ENCODE measurements at regions not wholly inside any gene's neighbourhood (a gene's known extent, or its start where the extent isn't known, plus 50 kb on each side); places are given as distances from the start of the nearest gene placed in this dataset.

DNA sequence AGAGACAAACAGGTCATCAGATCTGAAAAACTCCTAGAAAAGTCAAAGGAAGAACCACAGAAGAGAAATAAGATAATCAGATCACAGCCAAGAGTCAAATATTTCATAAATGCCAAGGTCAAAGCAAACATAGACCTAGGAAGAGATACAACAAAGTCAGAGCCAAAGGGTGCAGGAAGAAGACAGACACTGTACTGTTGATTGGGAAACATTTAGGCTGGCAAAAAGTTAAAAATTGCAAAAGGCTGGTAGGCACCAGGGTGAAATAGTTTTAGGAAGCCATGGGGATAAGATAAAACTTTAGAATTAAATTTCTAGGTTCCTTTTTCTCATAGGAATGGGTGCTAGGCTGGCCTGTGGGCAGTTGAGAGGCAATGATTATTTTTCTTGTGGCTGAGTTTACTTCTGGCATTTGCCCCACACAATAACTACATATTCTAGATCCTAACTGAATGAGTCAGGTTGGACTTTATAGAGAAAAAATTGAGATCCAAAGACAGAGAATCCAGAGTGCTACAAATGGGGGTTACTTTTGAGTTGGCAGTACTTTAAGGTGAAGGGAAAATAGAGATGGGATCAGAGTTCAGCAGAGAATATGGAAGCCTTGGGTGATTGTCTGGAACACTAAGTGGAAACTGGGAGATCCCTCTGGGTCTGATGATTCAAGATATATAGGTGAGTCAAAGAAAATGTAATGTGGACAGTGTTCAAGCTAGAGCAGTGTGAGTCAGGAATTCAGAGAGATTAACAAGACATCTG is 215.5 kb downstream of the C12orf50 start:
- H3K9me3 ChIP-seq (ENCODE audit: control insufficient read depth, insufficient read depth, low read depth, low read length): no peaks in the 10 kb centered on the region
- no peaks in the 10 kb centered on the region for H3K4me1 ChIP-seq (ENCODE audit: control insufficient read depth, insufficient read depth, low read length)
- POLR2A ChIA-PET: no interaction called here
- no peaks in the 10 kb centered on the region for H3K36me3 ChIP-seq (ENCODE audit: control insufficient read depth in 2 of 2, insufficient read depth in 1 of 2, low read length in 2 of 2)
- TF ChIP-seq ZNF660 (tag by site-specific recombination; IDR thresholded peaks at IDR 0.05) (no peak), GFI1B (tag by site-specific recombination; IDR thresholded peaks at IDR 0.05) (no peak)
- CTCF ChIA-PET: no interaction called here
- H3K4me3 ChIP-seq (ENCODE audit: low read depth, low read length): no peak overlapping the region
- no peak overlapping the region for H3K27ac ChIP-seq (ENCODE audit: extremely low read depth, low read depth, low read length)

DNA sequence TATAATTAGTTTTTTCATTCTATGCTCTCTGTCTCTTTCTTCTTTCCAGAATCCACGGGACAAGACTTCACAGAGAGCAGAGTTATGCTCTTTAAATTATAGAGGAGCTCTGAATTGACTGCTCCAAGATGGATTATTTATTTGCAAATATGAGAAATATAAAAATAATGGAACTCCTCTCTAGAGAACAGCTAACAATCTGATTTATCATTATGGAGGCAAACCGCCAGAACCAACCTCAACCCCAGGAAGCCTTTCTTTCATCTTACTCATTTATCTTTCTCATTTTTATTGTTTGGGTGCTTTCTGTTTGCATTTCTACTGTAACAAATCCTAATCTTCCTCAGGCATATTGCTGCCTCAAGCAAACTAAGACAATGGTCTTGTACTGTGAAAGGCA is 216.5 kb downstream of the C12orf50 start:
- H3K4me3 ChIP-seq (ENCODE audit: low read depth, low read length): no peak overlapping the region
- no peak overlapping the region for H3K27ac ChIP-seq (ENCODE audit: extremely low read depth, low read depth, low read length)
- no peaks in the 10 kb centered on the region for H3K36me3 ChIP-seq (ENCODE audit: control insufficient read depth in 2 of 2, insufficient read depth in 1 of 2, low read length in 2 of 2)
- H3K4me1 ChIP-seq (ENCODE audit: control insufficient read depth, insufficient read depth, low read length): no peaks in the 10 kb centered on the region
- POLR2A ChIA-PET: no interaction called here
- CTCF ChIA-PET: no interaction called here
- H3K9me3 ChIP-seq (ENCODE audit: control insufficient read depth, insufficient read depth, low read depth, low read length): no peaks in the 10 kb centered on the region
- TF ChIP-seq ZNF555 (tag by site-specific recombination; conservative IDR thresholded peaks at IDR 0.05) (no peak), ZNF629 (tag by site-specific recombination; IDR thresholded peaks at IDR 0.05) (no peak), ZIC2 (tag by site-specific recombination; IDR thresholded peaks at IDR 0.05) (no peak), ZNF223 (tag by site-specific recombination; IDR thresholded peaks at IDR 0.05) (no peak), ZNF169 (tag by site-specific recombination; IDR thresholded peaks at IDR 0.05) (no peak), TRIM28 (IDR thresholded peaks at IDR 0.05; ENCODE audit: borderline replicate concordance, low read length) (no peak)

DNA sequence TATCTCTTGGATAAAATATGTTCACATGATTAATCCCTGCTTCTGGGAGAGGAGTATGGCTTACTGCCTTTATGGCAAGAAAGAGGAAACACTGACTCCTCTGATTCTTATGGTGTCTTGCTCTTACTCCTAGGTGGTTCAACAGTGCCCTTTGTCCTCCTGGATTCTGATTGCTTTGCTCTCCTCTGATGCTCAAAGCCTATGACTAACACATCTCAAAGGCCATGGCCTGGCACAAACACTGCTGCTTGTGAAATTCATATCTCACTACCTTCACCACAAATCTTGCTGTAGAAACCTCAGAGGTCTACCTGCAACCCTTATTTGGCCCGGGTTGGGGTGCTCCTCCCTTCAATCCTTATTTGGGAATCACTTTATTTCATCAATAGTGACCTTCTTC is 217.2 kb downstream of the C12orf50 start:
- Histone ChIP-seq H3K36me3 (ENCODE audit: control insufficient read depth in 2 of 2, insufficient read depth in 1 of 2, low read length in 2 of 2) (no peaks in the 10 kb centered on the region), H3K4me1 (ENCODE audit: control insufficient read depth, insufficient read depth, low read length) (no peaks in the 10 kb centered on the region), H3K9me3 (ENCODE audit: control insufficient read depth, insufficient read depth, low read depth, low read length) (no peaks in the 10 kb centered on the region), H3K4me3 (ENCODE audit: low read depth, low read length) (no peak overlapping the region), H3K27ac (ENCODE audit: extremely low read depth, low read depth, low read length) (no peak overlapping the region)
- ChIA-PET CTCF (no interaction called here), POLR2A (no interaction called here)
- TF ChIP-seq MZF1 (tag by site-specific recombination; IDR thresholded peaks at IDR 0.05; ENCODE audit: borderline replicate concordance) (no peak), ZNF548 (tag by site-specific recombination; IDR thresholded peaks at IDR 0.05) (no peak), ZFP3 (tag by site-specific recombination; IDR thresholded peaks at IDR 0.05; ENCODE audit: low read depth) (no peak), ZNF48 (tag by site-specific recombination; IDR thresholded peaks at IDR 0.05) (no peak), REPIN1 (tag by site-specific recombination; IDR thresholded peaks at IDR 0.05; ENCODE audit: low read depth) (no peak), GLIS2 (tag by site-specific recombination; IDR thresholded peaks at IDR 0.05) (no peak), KLF7 (tag by site-specific recombination; IDR thresholded peaks at IDR 0.05; ENCODE audit: borderline replicate concordance) (no peak), SCRT2 (tag by site-specific recombination; IDR thresholded peaks at IDR 0.05) (no peak)
- TF ChIP-seq, protein P1, sequence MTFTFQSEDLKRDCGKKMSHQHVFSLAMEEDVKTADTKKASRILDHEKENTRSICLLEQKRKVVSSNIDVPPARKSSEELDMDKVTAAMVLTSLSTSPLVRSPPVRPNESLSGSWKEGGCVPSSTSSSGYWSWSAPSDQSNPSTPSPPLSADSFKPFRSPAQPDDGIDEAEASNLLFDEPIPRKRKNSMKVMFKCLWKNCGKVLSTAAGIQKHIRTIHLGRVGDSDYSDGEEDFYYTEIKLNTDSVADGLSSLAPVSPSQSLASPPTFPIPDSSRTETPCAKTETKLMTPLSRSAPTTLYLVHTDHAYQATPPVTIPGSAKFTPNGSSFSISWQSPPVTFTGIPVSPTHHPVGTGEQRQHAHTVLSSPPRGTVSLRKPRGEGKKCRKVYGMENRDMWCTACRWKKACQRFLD (tag by site-specific recombination; IDR thresholded peaks at IDR 0.05): no peak
- TF ChIP-seq, protein P2, sequence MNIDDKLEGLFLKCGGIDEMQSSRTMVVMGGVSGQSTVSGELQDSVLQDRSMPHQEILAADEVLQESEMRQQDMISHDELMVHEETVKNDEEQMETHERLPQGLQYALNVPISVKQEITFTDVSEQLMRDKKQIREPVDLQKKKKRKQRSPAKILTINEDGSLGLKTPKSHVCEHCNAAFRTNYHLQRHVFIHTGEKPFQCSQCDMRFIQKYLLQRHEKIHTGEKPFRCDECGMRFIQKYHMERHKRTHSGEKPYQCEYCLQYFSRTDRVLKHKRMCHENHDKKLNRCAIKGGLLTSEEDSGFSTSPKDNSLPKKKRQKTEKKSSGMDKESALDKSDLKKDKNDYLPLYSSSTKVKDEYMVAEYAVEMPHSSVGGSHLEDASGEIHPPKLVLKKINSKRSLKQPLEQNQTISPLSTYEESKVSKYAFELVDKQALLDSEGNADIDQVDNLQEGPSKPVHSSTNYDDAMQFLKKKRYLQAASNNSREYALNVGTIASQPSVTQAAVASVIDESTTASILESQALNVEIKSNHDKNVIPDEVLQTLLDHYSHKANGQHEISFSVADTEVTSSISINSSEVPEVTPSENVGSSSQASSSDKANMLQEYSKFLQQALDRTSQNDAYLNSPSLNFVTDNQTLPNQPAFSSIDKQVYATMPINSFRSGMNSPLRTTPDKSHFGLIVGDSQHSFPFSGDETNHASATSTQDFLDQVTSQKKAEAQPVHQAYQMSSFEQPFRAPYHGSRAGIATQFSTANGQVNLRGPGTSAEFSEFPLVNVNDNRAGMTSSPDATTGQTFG (tag by site-specific recombination; IDR thresholded peaks at IDR 0.05; ENCODE audit: borderline replicate concordance): no peak
- TF ChIP-seq, protein P3, sequence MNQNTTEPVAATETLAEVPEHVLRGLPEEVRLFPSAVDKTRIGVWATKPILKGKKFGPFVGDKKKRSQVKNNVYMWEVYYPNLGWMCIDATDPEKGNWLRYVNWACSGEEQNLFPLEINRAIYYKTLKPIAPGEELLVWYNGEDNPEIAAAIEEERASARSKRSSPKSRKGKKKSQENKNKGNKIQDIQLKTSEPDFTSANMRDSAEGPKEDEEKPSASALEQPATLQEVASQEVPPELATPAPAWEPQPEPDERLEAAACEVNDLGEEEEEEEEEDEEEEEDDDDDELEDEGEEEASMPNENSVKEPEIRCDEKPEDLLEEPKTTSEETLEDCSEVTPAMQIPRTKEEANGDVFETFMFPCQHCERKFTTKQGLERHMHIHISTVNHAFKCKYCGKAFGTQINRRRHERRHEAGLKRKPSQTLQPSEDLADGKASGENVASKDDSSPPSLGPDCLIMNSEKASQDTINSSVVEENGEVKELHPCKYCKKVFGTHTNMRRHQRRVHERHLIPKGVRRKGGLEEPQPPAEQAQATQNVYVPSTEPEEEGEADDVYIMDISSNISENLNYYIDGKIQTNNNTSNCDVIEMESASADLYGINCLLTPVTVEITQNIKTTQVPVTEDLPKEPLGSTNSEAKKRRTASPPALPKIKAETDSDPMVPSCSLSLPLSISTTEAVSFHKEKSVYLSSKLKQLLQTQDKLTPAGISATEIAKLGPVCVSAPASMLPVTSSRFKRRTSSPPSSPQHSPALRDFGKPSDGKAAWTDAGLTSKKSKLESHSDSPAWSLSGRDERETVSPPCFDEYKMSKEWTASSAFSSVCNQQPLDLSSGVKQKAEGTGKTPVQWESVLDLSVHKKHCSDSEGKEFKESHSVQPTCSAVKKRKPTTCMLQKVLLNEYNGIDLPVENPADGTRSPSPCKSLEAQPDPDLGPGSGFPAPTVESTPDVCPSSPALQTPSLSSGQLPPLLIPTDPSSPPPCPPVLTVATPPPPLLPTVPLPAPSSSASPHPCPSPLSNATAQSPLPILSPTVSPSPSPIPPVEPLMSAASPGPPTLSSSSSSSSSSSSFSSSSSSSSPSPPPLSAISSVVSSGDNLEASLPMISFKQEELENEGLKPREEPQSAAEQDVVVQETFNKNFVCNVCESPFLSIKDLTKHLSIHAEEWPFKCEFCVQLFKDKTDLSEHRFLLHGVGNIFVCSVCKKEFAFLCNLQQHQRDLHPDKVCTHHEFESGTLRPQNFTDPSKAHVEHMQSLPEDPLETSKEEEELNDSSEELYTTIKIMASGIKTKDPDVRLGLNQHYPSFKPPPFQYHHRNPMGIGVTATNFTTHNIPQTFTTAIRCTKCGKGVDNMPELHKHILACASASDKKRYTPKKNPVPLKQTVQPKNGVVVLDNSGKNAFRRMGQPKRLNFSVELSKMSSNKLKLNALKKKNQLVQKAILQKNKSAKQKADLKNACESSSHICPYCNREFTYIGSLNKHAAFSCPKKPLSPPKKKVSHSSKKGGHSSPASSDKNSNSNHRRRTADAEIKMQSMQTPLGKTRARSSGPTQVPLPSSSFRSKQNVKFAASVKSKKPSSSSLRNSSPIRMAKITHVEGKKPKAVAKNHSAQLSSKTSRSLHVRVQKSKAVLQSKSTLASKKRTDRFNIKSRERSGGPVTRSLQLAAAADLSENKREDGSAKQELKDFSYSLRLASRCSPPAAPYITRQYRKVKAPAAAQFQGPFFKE (tag by site-specific recombination; IDR thresholded peaks at IDR 0.05; ENCODE audit: borderline replicate concordance): no peak
